IPS DF 6.9 (cell line): ENCODE measurements at regions not wholly inside any gene's neighbourhood (a gene's known extent, or its start where the extent isn't known, plus 50 kb on each side); places are given as distances from the start of the nearest gene placed in this dataset.

Source experiments
- DNase-seq: peaks from one replicate; pipeline ENCODE4 v3.0.0-alpha.2; 2013; ENCODE audit warnings: low read depth, low spot score
- H3K27ac ChIP-seq: one replicate; pipeline ENCODE4 v1.5.1; 2013; ENCODE audit warnings: low read length, control low read depth
- H3K27me3 ChIP-seq: 2 replicates; pipeline ENCODE4 v1.6.1; 2013; ENCODE audit warnings: mild to moderate bottlenecking, low read length; ENCODE audit not compliant: control insufficient read depth, insufficient read depth
- H3K36me3 ChIP-seq: 2 replicates; pipeline ENCODE4 v1.6.1; 2013; ENCODE audit warnings: low read length; ENCODE audit not compliant: control insufficient read depth, insufficient read depth
- H3K4me1 ChIP-seq: 2 replicates; pipeline ENCODE4 v1.6.1; 2013; ENCODE audit warnings: low read length; ENCODE audit not compliant: control insufficient read depth, insufficient read depth
- H3K4me3 ChIP-seq: 2 replicates; pipeline ENCODE4 v1.5.1; 2013; ENCODE audit warnings: mild to moderate bottlenecking, low read length
- H3K9me3 ChIP-seq: 2 replicates; pipeline ENCODE4 v1.6.1; 2013; ENCODE audit warnings: low read length, inconsistent platforms; ENCODE audit not compliant: control insufficient read depth, insufficient read depth
- WGBS: extraction: QIAGEN DNeasy Blood & Tissue Kit; methylation state at CpG from one replicate; pipeline ENCODE4 v1.1.7; 2013; ENCODE audit warnings: mixed read lengths, missing lambda C conversion rate; ENCODE audit not compliant: insufficient read length, insufficient coverage; 5-methylcytosine and 5-hydroxymethylcytosine counted together

DNA sequence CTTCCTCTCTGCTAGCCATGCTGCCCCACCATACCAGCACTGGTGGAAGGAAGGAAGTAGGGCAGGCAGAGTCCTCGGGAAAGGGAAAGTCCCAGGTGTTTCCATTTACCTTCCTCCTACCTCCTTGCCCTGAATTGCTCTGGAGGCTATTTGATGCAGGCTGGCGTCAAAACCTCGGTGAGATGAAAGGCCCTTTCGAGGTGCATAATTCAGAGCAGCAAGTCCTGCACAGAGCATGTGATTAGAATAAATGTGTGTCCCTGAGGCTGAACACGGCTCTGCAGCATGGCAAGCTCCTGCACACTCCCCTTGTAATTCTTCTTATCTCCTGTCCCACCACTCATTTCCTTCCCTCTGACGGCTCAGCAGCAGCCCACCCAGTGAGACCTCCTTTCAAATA, 98.7 kb upstream of the LRFN2 start:
- Histone ChIP-seq H3K27me3 (no peaks in the 10 kb centered on the region), H3K4me1 (no peaks in the 10 kb centered on the region), H3K9me3 (no peaks in the 10 kb centered on the region), H3K27ac (no peak overlapping the region), H3K36me3 (no peaks in the 10 kb centered on the region), H3K4me3 (no peak overlapping the region)
- DNase-seq, result no peak
- no CpG with 5 or more reads among the region's 6 CpGs for WGBS

DNA sequence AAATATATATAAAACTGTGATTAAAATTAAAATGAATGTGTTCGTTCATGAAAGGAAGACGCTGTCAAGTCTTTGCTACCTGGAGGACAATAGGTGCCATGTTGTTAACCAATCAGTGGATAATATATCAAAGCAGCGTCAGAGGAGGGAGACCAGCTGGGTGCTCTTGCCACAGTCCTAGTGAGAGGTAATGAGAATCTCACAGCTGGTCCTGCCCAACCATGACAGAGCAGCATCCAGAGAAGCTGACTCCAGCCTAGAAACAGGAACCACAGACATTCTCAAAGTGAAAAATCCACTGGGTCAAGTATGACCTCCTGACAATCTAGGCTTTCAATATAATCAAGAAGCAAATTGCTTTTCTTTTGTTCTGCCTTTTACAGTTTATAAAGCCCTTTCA, 94.5 kb upstream of the LRFN2 start:
- WGBS, result no CpG with 5 or more reads among the region's 3 CpGs
- no peak overlapping the region for H3K4me3 ChIP-seq
- H3K4me1 ChIP-seq, result no peaks in the 10 kb centered on the region
- no peaks in the 10 kb centered on the region for H3K36me3 ChIP-seq
- DNase-seq, result no peak
- no peaks in the 10 kb centered on the region for H3K27me3 ChIP-seq
- H3K27ac ChIP-seq, result no peak overlapping the region
- no peaks in the 10 kb centered on the region for H3K9me3 ChIP-seq

DNA sequence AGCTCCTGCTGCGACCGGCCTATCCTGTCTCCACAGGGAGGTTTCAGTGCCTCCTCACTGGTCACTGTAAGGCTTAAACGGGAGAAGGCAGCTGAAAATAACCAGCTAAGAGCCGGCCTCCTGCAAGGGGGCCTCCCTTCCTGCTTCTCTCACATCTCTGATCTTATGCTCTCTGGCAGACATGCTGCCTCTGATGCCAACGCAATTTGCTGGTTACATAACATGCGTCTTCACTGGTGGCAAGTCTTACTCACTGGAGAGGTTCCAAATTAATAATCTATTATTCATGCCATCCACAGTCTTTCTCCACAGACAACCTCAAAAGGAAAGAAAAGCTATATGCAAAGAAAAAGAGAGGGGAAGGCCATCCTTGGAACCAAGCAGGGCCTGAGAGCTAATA, 91.8 kb upstream of the LRFN2 start:
- Histone ChIP-seq H3K27me3 (no peaks in the 10 kb centered on the region), H3K36me3 (no peaks in the 10 kb centered on the region), H3K27ac (no peak overlapping the region), H3K4me1 (no peaks in the 10 kb centered on the region), H3K9me3 (no peaks in the 10 kb centered on the region), H3K4me3 (no peak overlapping the region)
- no CpG with 5 or more reads among the region's 6 CpGs for WGBS
- no peak for DNase-seq

DNA sequence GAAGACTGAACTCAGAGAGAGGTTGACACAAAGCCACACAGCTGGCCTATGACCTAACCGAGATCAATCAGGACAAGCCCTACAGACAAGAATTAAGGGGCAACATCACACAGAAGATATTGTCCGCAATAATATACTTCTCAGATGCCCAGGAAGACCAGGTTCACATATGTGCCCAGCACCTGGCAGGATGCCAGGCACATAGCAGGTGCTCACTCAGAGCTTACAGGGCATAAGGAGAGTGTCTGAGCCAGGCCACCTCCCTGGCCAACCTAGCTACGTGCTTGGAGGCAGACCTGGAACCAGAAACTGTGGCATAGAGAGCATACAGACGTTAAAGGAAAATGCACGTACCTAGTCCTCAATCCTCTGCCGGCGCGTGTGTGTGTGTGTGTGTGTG, 87.0 kb upstream of the LRFN2 start:
- H3K4me3 ChIP-seq, result no peak overlapping the region
- WGBS, result no CpG with 5 or more reads among the region's 8 CpGs
- H3K36me3 ChIP-seq, result no peaks in the 10 kb centered on the region
- no peaks in the 10 kb centered on the region for H3K27me3 ChIP-seq
- DNase-seq, result no peak
- H3K4me1 ChIP-seq, result no peaks in the 10 kb centered on the region
- no peak overlapping the region for H3K27ac ChIP-seq
- no peaks in the 10 kb centered on the region for H3K9me3 ChIP-seq

DNA sequence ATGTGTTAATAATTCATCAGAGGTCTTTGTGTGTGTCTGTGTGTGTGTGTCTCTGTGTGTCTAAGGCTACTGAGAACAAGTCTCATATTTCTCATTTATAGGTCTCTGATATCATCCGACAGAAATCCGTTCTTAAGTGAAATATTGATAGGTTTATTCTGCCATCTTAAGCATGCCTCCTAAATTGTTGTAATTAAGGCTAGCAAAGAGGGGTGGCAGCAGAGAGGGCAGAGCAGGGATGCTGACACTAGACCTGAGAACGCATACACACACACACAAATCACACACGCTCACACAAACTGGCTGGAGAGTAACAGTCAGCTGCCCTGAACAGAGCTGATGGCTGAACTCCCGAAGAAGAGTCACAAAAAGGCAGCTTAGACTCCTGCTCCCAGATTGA, 84.9 kb upstream of the LRFN2 start:
- no CpG with 5 or more reads among the region's 5 CpGs for WGBS
- H3K9me3 ChIP-seq, result no peaks in the 10 kb centered on the region
- H3K4me1 ChIP-seq, result no peaks in the 10 kb centered on the region
- no peaks in the 10 kb centered on the region for H3K27me3 ChIP-seq
- no peak overlapping the region for H3K4me3 ChIP-seq
- DNase-seq, result no peak
- no peak overlapping the region for H3K27ac ChIP-seq
- H3K36me3 ChIP-seq, result no peaks in the 10 kb centered on the region

DNA sequence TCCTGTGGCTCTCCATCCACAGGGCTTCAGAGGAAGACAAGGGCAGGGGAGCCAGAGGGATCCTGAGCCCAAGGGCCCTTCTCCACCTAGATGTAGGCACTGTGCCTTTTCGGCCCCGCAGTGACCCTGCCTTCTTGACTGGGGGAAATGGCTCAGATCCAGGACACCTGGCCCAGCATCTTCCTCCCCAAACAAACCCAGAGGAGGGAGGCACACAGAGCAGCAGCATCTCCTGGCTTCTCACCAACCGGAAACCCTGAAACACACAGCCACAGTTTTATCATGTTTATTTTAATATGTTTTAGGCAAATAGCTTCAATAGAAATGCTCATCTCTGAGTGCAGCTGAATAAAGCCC, 84.5 kb upstream of the LRFN2 start:
- H3K4me3 ChIP-seq, result no peak overlapping the region
- no peak for DNase-seq
- H3K36me3 ChIP-seq, result no peaks in the 10 kb centered on the region
- no peaks in the 10 kb centered on the region for H3K27me3 ChIP-seq
- WGBS, result no CpG with 5 or more reads among the region's 3 CpGs
- no peak overlapping the region for H3K27ac ChIP-seq
- no peaks in the 10 kb centered on the region for H3K4me1 ChIP-seq
- no peaks in the 10 kb centered on the region for H3K9me3 ChIP-seq

DNA sequence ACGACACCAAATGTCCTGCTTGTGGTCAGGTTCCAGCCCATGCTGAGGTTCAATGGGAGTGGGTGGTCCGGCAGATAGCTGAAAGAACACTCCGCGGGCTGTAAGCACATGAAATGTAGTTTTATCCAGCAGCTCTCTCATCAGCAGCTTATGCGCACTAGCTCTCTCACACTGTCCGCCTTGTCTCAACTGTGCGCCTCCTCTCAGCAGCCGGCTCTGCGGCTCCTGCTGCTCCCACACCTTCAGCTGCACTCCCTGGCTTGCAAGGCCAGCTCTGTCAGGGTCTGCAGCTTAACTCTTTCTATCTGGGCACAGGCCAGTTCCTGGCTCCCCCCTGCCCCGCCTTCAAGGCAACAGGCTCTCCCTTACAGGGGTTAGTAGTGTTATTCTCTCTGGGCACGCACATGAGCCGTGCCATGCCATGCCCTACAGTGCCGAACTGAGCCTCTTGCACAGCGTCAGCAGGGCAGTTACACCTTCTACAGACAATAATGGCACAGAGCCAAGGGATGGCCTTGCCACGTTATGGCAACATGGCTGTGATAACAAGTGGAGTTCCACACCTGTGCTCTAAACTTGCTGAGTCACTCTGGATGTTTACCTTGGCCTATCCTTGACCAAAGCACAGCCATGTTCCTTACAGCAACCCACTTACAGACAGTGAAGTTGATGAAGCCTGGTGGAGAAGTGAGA, 84.0 kb upstream of the LRFN2 start:
- Histone ChIP-seq H3K4me3 (no peak overlapping the region), H3K9me3 (no peaks in the 10 kb centered on the region), H3K4me1 (no peaks in the 10 kb centered on the region), H3K27ac (no peak overlapping the region), H3K27me3 (no peaks in the 10 kb centered on the region), H3K36me3 (no peaks in the 10 kb centered on the region)
- WGBS, result no CpG with 5 or more reads among the region's 15 CpGs
- DNase-seq, result no peak

DNA sequence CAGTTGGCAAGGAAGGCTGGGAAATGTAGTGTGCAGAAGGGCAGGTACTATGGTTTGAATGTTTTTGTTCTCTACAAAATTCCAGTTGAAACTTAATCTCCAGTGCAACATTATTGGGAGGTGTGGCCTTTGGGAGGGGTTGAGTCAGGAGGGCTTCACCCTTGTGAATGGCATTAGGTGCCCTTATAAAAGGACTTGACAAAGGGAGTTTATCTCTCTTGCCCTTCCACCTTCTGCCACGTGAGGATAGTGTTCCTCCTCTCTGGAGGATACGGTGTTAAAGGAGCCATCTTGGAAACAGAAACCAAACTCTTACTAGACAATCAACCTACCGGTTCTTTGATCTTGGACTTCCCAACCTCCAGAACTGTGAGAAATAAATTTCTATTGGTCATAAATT, 82.2 kb upstream of the LRFN2 start:
- H3K27ac ChIP-seq, result no peak overlapping the region
- H3K9me3 ChIP-seq, result peaks cover under 1% of the 10 kb centered on the region; the same call in 1 of the 2 replicates
- no peaks in the 10 kb centered on the region for H3K36me3 ChIP-seq
- H3K27me3 ChIP-seq, result no peaks in the 10 kb centered on the region
- DNase-seq, result no peak
- H3K4me3 ChIP-seq, result no peak overlapping the region
- WGBS, result no CpG with 5 or more reads among the region's 3 CpGs
- no peaks in the 10 kb centered on the region for H3K4me1 ChIP-seq

DNA sequence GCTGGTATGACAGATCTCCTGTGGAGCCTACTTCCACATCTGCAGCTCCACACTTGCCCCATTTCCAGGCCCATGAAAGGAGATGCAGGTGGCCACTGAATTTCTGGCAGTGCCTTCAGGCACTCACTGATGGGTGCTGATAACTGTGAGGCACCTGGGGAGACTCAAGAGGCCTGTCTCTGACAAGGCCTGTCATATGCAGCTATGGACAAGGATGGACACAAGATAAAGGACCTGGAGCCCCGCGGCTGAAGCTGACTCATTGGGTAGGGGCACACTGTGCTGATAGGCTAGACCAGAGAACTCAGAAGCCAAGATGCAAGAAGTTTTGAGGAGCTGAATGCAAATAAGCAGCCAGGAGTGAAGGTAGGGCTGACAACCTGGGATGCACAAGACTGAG, 81.0 kb upstream of the LRFN2 start:
- Histone ChIP-seq H3K36me3 (no peaks in the 10 kb centered on the region), H3K27me3 (no peaks in the 10 kb centered on the region), H3K27ac (no peak overlapping the region), H3K4me1 (no peaks in the 10 kb centered on the region), H3K4me3 (no peak overlapping the region), H3K9me3 (peaks cover 1% of the 10 kb centered on the region; the same call in 1 of the 2 replicates)
- WGBS, result no CpG with 5 or more reads among the region's 2 CpGs
- DNase-seq, result no peak

DNA sequence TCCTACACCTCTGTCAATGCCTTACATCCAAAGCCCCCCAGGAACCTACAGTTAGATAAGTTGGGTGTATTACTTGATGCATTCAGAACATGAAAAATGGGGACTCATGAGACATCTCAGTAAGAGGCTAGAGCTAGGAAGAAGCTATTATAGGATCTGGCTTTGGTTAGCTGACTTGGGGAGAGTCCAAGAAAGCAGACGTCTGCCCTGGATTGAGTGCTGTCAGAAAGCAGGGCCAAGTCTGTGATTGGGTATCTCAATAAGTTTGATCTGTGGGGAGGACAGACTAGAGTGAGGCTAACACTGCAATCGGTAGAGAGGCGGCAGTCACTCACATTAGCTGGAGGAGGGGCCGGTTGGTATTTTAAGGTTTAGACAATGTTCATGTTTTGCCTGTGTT, 79.4 kb upstream of the LRFN2 start:
- no peak overlapping the region for H3K4me3 ChIP-seq
- peaks cover 1% of the 10 kb centered on the region; the same call in 1 of the 2 replicates for H3K9me3 ChIP-seq
- no peaks in the 10 kb centered on the region for H3K36me3 ChIP-seq
- WGBS, result no CpG with 5 or more reads among the region's 4 CpGs
- no peaks in the 10 kb centered on the region for H3K27me3 ChIP-seq
- H3K27ac ChIP-seq, result no peak overlapping the region
- H3K4me1 ChIP-seq, result no peaks in the 10 kb centered on the region
- DNase-seq, result no peak

DNA sequence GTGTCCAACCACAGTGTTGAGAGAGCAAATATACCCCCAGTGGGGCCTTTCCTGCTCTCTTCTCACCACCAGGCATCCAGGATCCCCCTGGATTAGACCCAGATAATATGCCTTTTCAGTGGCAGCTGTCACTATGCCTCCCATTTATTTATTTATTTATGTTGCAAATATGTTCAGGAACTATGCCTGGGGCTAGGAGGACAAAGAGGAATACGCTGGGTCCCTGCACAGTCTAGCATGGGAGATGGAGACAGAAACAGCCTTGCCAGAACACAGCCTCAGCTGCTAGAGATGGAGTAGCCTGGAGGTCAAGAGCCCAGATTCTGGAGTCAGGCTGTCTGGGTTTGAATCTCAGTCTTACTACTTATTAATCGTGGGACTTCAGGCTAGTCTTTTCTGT, 74.6 kb upstream of the LRFN2 start:
- no peaks in the 10 kb centered on the region for H3K36me3 ChIP-seq
- no peaks in the 10 kb centered on the region for H3K4me1 ChIP-seq
- H3K27ac ChIP-seq, result no peak overlapping the region
- no CpG with 5 or more reads among the region's 2 CpGs for WGBS
- no peak for DNase-seq
- peaks cover 1% of the 10 kb centered on the region; the same call in 1 of the 2 replicates for H3K9me3 ChIP-seq
- no peaks in the 10 kb centered on the region for H3K27me3 ChIP-seq
- no peak overlapping the region for H3K4me3 ChIP-seq
